Mesenchymal stem cell (in vitro differentiated cells and primary cell): ENCODE measurements at regions not wholly inside any gene's neighbourhood (a gene's known extent, or its start where the extent isn't known, plus 50 kb on each side); places are given as distances from the start of the nearest gene placed in this dataset.

ENCODE experiments used
- DNase-seq: peaks from one replicate; pipeline ENCODE4 v3.0.0-alpha.2; 2013
- H2AFZ ChIP-seq: one replicate; pipeline ENCODE4 v1.6.1; 2013; ENCODE audit warnings: low read depth, mild to moderate bottlenecking, control low read depth, inconsistent platforms, low read length, moderate library complexity
- H2AK5ac ChIP-seq: 2 replicates; pipeline ENCODE4 v1.6.1; 2013; ENCODE audit warnings: low read length, moderate library complexity, mild to moderate bottlenecking, inconsistent platforms; ENCODE audit not compliant: severe bottlenecking
- H2BK120ac ChIP-seq: one replicate; pipeline ENCODE4 v1.6.1; 2013; ENCODE audit warnings: low read depth, mild to moderate bottlenecking, inconsistent platforms, low read length, moderate library complexity
- H2BK12ac ChIP-seq, 2 experiments: one replicate each; pipeline ENCODE4 v1.6.1; 2013; ENCODE audit warnings: inconsistent platforms in 2 of 2, low read length in 2 of 2, mild to moderate bottlenecking in 2 of 2, moderate library complexity in 2 of 2, control low read depth in 1 of 2
- H2BK15ac ChIP-seq: one replicate; pipeline ENCODE4 v1.6.1; 2013; ENCODE audit warnings: mild to moderate bottlenecking, low read depth, inconsistent platforms; ENCODE audit not compliant: poor library complexity, severe bottlenecking
- H2BK5ac ChIP-seq: 2 replicates; pipeline ENCODE4 v1.6.1; 2013; ENCODE audit warnings: low read depth, mild to moderate bottlenecking, low read length, control low read depth, inconsistent platforms; ENCODE audit not compliant: poor library complexity, severe bottlenecking
- H3K14ac ChIP-seq, 2 experiments: one replicate each; pipeline ENCODE4 v1.6.1; 2013; ENCODE audit warnings: inconsistent platforms in 2 of 2, low read length in 2 of 2, control low read depth in 1 of 2, mild to moderate bottlenecking in 1 of 2, moderate library complexity in 1 of 2
- H3K18ac ChIP-seq, 2 experiments: one replicate each; pipeline ENCODE4 v1.6.1; 2013; ENCODE audit warnings: inconsistent platforms in 2 of 2, low read length in 2 of 2, control low read depth in 1 of 2, low read depth in 1 of 2, mild to moderate bottlenecking in 1 of 2
- H3K23ac ChIP-seq, 2 experiments: one replicate each; pipeline ENCODE4 v1.6.1; 2013; ENCODE audit warnings: inconsistent platforms in 2 of 2, low read length in 2 of 2, mild to moderate bottlenecking in 2 of 2, moderate library complexity in 2 of 2, control low read depth in 1 of 2
- H3K27ac ChIP-seq: 2 replicates; pipeline ENCODE4 v1.5.1; 2013; ENCODE audit warnings: mild to moderate bottlenecking, moderate library complexity, low read length, control low read depth, inconsistent platforms; ENCODE audit not compliant: poor library complexity, severe bottlenecking
- H3K27me3 ChIP-seq, 2 experiments: 2 replicates each; pipeline versions ENCODE4 v1.6.1 to v1.7.0; 2013; ENCODE audit warnings: low read length in 2 of 2, mild to moderate bottlenecking in 2 of 2, moderate library complexity in 2 of 2, control low read depth in 1 of 2, inconsistent platforms in 1 of 2; ENCODE audit not compliant: control insufficient read depth in 1 of 2, insufficient read depth in 1 of 2
- H3K36me3 ChIP-seq, 2 experiments: 2 replicates each; pipeline versions ENCODE4 v1.6.1 to v1.7.0; 2013; ENCODE audit warnings: low read length in 2 of 2, control low read depth in 1 of 2, inconsistent platforms in 1 of 2, low read depth in 1 of 2, mild to moderate bottlenecking in 1 of 2; ENCODE audit not compliant: insufficient read depth in 2 of 2, control insufficient read depth in 1 of 2
- H3K4ac ChIP-seq, 2 experiments: one replicate each; pipeline ENCODE4 v1.6.1; 2013; ENCODE audit warnings: inconsistent platforms in 2 of 2, low read length in 2 of 2, mild to moderate bottlenecking in 2 of 2, moderate library complexity in 2 of 2, control low read depth in 1 of 2, low read depth in 1 of 2
- H3K4me1 ChIP-seq: 2 replicates; pipeline ENCODE4 v1.6.1; 2013; ENCODE audit warnings: low read depth, low read length, control low read depth; ENCODE audit not compliant: control insufficient read depth, insufficient read depth
- H3K4me2 ChIP-seq: 2 replicates; pipeline ENCODE4 v1.6.1; 2013; ENCODE audit warnings: low read length, mild to moderate bottlenecking, inconsistent platforms; ENCODE audit not compliant: poor library complexity, severe bottlenecking
- H3K4me3 ChIP-seq, 2 experiments: 2 replicates each; pipeline versions ENCODE4 v1.5.1 to v1.7.0; 2013; ENCODE audit warnings: low read length in 2 of 2, mild to moderate bottlenecking in 2 of 2, control low read depth in 1 of 2, low read depth in 1 of 2; ENCODE audit not compliant: insufficient read depth in 1 of 2
- H3K79me1 ChIP-seq: replicated peaks from 2 replicates; pipeline ENCODE4 v1.6.1; 2013; ENCODE audit warnings: mild to moderate bottlenecking, control low read depth, low read length, inconsistent platforms; ENCODE audit not compliant: poor library complexity, severe bottlenecking
- H3K9ac ChIP-seq: 2 replicates; pipeline ENCODE4 v1.7.0; 2013; ENCODE audit warnings: mild to moderate bottlenecking, low read length, moderate library complexity
- H3K9me3 ChIP-seq: 2 replicates; pipeline ENCODE4 v1.7.0; 2013; ENCODE audit warnings: mild to moderate bottlenecking, low read length; ENCODE audit not compliant: control insufficient read depth
- H4K8ac ChIP-seq: one replicate; pipeline ENCODE4 v1.6.1; 2013; ENCODE audit warnings: inconsistent platforms, mild to moderate bottlenecking, low read length, moderate library complexity
- H4K91ac ChIP-seq: one replicate; pipeline ENCODE4 v1.6.1; 2013; ENCODE audit warnings: mild to moderate bottlenecking, low read length, inconsistent platforms
- WGBS: methylation state at CpG from one replicate; pipeline ENCODE4 v1.1.7; 2013; ENCODE audit warnings: mixed read lengths; 5-methylcytosine and 5-hydroxymethylcytosine counted together

DNA sequence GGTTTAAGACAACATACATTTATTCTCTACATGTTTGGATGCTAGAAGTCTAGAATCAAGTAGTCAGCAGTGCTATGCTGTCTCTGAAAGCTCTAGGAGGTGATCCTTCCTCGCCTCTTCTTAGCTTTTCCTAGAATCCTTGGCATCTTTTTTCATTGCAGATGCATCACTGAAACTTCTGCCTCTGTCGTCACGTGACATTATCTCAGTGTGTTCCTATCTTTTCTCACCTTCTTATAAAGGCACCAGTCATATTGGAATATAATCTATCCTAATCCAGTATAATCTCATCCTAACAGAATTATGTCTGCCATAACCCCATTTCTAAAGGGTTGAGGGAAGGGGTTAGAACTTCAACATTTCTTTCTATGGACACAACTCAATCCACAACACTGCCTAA is 851.2 kb upstream of the CRIM1 start:
- Histone ChIP-seq H3K4me2 (no peak overlapping the region), H3K36me3 (no peaks in the 10 kb centered on the region), H2AK5ac (no peak overlapping the region), H3K14ac (no peak overlapping the region), H3K4ac (no peak overlapping the region), H2BK12ac (no peak overlapping the region), H3K27me3 (no peaks in the 10 kb centered on the region), H4K8ac (no peak overlapping the region), H3K18ac (no peak overlapping the region), H2BK5ac (no peak overlapping the region), H4K91ac (no peak overlapping the region), H3K23ac (no peak overlapping the region), H3K4me3 (no peak overlapping the region), H3K9ac (no peak overlapping the region), H2BK15ac (no peak overlapping the region), H3K4me1 (no peaks in the 10 kb centered on the region), H3K27ac (no peak overlapping the region), H3K79me1 (no peaks in the 10 kb centered on the region), H3K9me3 (peaks cover 32% of the 10 kb centered on the region), H2BK120ac (no peak overlapping the region), H2AFZ (no peak overlapping the region)
- DNase-seq: no peak
- WGBS: 90% methylated on average over 3 of the region's 3 CpGs

DNA sequence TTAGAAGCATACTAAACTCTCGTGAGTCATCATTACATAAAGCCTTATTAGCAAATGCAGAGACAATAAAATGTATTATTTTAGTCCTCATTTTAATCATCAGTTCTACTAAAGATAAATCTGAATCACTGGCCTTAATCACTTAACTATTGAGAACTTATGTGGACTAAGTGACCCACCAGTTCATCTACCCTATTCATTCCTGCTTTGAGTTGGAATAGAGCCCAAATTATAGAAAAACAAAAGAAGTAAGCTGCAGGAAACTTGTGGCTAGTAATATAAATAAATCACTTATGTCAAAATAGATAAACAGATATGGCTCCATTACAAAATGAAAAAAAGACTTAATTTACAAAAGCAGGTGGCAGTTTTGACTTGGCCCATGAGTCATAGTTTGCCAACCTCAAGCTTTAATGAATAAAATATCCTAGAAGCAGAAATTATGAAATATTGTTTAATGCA is 851.8 kb upstream of the CRIM1 start:
- Histone ChIP-seq H3K9me3 (peaks cover 28% of the 10 kb centered on the region), H3K23ac (no peak overlapping the region), H2AK5ac (no peak overlapping the region), H3K18ac (no peak overlapping the region), H3K4me3 (no peak overlapping the region), H3K4ac (no peak overlapping the region), H4K91ac (no peak overlapping the region), H3K27ac (no peak overlapping the region), H2BK120ac (no peak overlapping the region), H4K8ac (no peak overlapping the region), H2BK15ac (no peak overlapping the region), H3K4me2 (no peak overlapping the region), H3K9ac (no peak overlapping the region), H2BK12ac (no peak overlapping the region), H2BK5ac (no peak overlapping the region), H2AFZ (no peak overlapping the region), H3K79me1 (no peaks in the 10 kb centered on the region), H3K4me1 (no peaks in the 10 kb centered on the region), H3K36me3 (no peaks in the 10 kb centered on the region), H3K14ac (no peak overlapping the region), H3K27me3 (no peaks in the 10 kb centered on the region)
- WGBS: no CpG with 5 or more reads among the region's 1 CpG
- DNase-seq: no peak

GRCh38 chr2:35503311-35503710 is 852.3 kb upstream of the CRIM1 start:
- no peak overlapping the region for H2BK120ac ChIP-seq
- no peaks in the 10 kb centered on the region for H3K36me3 ChIP-seq
- H4K8ac ChIP-seq: no peak overlapping the region
- no peak overlapping the region for H3K4me3 ChIP-seq
- no peak overlapping the region for H2AFZ ChIP-seq
- H3K9me3 ChIP-seq: peaks cover 24% of the 10 kb centered on the region
- no peak overlapping the region for H3K4me2 ChIP-seq
- H3K27me3 ChIP-seq: no peaks in the 10 kb centered on the region
- no peak overlapping the region for H2BK5ac ChIP-seq
- H3K14ac ChIP-seq: no peak overlapping the region
- no peak overlapping the region for H2BK12ac ChIP-seq
- no peak for DNase-seq
- H3K23ac ChIP-seq: no peak overlapping the region
- H2BK15ac ChIP-seq: no peak overlapping the region
- H2AK5ac ChIP-seq: no peak overlapping the region
- no peaks in the 10 kb centered on the region for H3K79me1 ChIP-seq
- peak overlapping the region in 1 of 2 experiments; percentile 54 for H3K18ac ChIP-seq
- WGBS: 56% methylated on average over 3 of the region's 3 CpGs
- H3K4me1 ChIP-seq: no peaks in the 10 kb centered on the region
- no peak overlapping the region for H4K91ac ChIP-seq
- no peak overlapping the region for H3K27ac ChIP-seq
- H3K9ac ChIP-seq: no peak overlapping the region
- H3K4ac ChIP-seq: no peak overlapping the region

DNA sequence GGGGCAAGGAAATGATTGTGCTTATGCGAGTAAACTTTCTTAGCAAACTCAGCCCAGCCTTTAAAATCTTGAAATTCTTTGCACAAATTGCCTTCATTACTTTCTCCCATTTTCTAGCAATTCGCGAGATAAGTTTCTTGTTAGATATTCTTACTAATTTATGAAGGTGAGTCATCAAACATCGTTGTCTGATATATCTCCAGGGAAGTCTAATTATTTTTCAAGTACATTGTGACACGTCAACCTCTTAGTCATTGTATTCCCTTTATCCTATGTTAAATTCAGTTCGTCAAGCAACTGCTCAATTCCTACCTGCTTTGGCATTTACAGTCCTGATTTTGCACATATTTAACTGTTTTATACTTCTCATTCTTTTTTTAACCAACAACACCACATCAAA is 854.5 kb upstream of the CRIM1 start:
- Histone ChIP-seq H3K4ac (no peak overlapping the region), H3K9ac (no peak overlapping the region), H2BK5ac (no peak overlapping the region), H2AK5ac (no peak overlapping the region), H3K9me3 (peaks cover 17% of the 10 kb centered on the region), H4K8ac (no peak overlapping the region), H3K79me1 (no peaks in the 10 kb centered on the region), H2BK120ac (no peak overlapping the region), H2AFZ (no peak overlapping the region), H4K91ac (no peak overlapping the region), H2BK12ac (no peak overlapping the region), H3K4me3 (no peak overlapping the region), H2BK15ac (no peak overlapping the region), H3K27me3 (no peaks in the 10 kb centered on the region), H3K14ac (no peak overlapping the region), H3K18ac (no peak overlapping the region), H3K23ac (no peak overlapping the region), H3K27ac (no peak overlapping the region), H3K36me3 (no peaks in the 10 kb centered on the region), H3K4me1 (no peaks in the 10 kb centered on the region), H3K4me2 (no peak overlapping the region)
- DNase-seq: no peak
- WGBS: 60% methylated on average over 4 of the region's 6 CpGs
